Aorta (tissue), 5 donors: ENCODE measurements at regions not wholly inside any gene's neighbourhood (a gene's known extent, or its start where the extent isn't known, plus 50 kb on each side); places are given as distances from the start of the nearest gene placed in this dataset.

Experiments
- ATAC-seq: fragments of 200-7000 bp; cut with Tn5 transposase; one replicate; pipeline ENCODE4 v1.9.1; 2022; ENCODE audit warnings: moderate library complexity; ENCODE audit not compliant: low FRiP score
- DNase-seq, 2 donors: peaks; one replicate each; pipeline ENCODE4 v3.0.0-alpha.2; 2020
- H3K27ac ChIP-seq, 2 donors: one replicate each; pipeline ENCODE4 v1.5.1; 2013; ENCODE audit warnings: low read length in 2 of 2, mild to moderate bottlenecking in 2 of 2, moderate library complexity in 2 of 2, control low read depth in 1 of 2, inconsistent platforms in 1 of 2, low read depth in 1 of 2
- H3K27me3 ChIP-seq, 2 donors: one replicate each; pipeline ENCODE4 v1.6.1; 2013; ENCODE audit warnings: control low read depth in 1 of 2, low read length in 1 of 2, mild to moderate bottlenecking in 1 of 2, moderate library complexity in 1 of 2; ENCODE audit not compliant: insufficient read depth in 2 of 2, control insufficient read depth in 1 of 2
- H3K36me3 ChIP-seq, 2 donors: one replicate each; pipeline ENCODE4 v1.6.1; 2013; ENCODE audit warnings: control low read depth in 1 of 2, low read length in 1 of 2, mild to moderate bottlenecking in 1 of 2; ENCODE audit not compliant: insufficient read depth in 2 of 2, control insufficient read depth in 1 of 2
- H3K4me1 ChIP-seq, 2 donors: one replicate each; pipeline ENCODE4 v1.6.1; 2013; ENCODE audit warnings: low read length in 2 of 2, control low read depth in 1 of 2, mild to moderate bottlenecking in 1 of 2, moderate library complexity in 1 of 2; ENCODE audit not compliant: insufficient read depth in 2 of 2, control insufficient read depth in 1 of 2
- H3K4me3 ChIP-seq, 2 donors: one replicate each; pipeline ENCODE4 v1.5.1; 2013; ENCODE audit warnings: low read length in 2 of 2, control low read depth in 1 of 2, mild to moderate bottlenecking in 1 of 2
- H3K9me3 ChIP-seq: one replicate; pipeline ENCODE4 v1.6.1; 2013; ENCODE audit warnings: mild to moderate bottlenecking, low read length; ENCODE audit not compliant: control insufficient read depth
- WGBS, 2 donors: extraction: QIAGEN DNeasy Blood & Tissue Kit; methylation state at CpG; one replicate each; pipeline ENCODE4 v1.1.7; 2013; 5-methylcytosine and 5-hydroxymethylcytosine counted together
- intact Hi-C, 2 donors: fragments of 100-400 bp; cut with DNase I; formaldehyde crosslinking; loops; one replicate each; pipeline versions ENCODE4 v1.14.2 to v1.15.0; 2022
- donor health status: healthy with polysubstance abuse.
- donor health status: Bipolar disorder and iron deficiency.
- donor health status: DM: no; HTN: no; CAD: no.
- donor health status: DM: no; HTN: no; CAD: no.
- donor health status: DM: yes; HTN: yes; CAD: no.

- Histone ChIP-seq H3K4me1 (no peaks in the 10 kb centered on the region), H3K27me3 (no peaks in the 10 kb centered on the region), H3K4me3 (no peak overlapping the region), H3K27ac (no peak overlapping the region), H3K36me3 (no peaks in the 10 kb centered on the region), H3K9me3 (no peaks in the 10 kb centered on the region)
- peak; percentile 82 to 92 for DNase-seq
- intact Hi-C loops: loop anchor here (2.0 to 10.0 kb wide), 7 partner anchors 536 to 1528 kb away; no protein-coding TSS in a partner anchor
- 42 to 45% methylated on average over 35 of the region's 35 CpGs for WGBS, 2 donors
- peak; percentile 87 for ATAC-seq
Measured at GRCh38 chr10:3239066-3239919, 66.7 kb upstream of the PITRM1 start.

- no peaks in the 10 kb centered on the region for H3K27me3 ChIP-seq
- 25 to 28% methylated on average over 25 to 26 of the region's 26 CpGs for WGBS, 2 donors
- no peaks in the 10 kb centered on the region for H3K9me3 ChIP-seq
- intact Hi-C loops: loop anchor here (2.0 to 10.0 kb wide), 7 partner anchors 537 to 1529 kb away; no protein-coding TSS in a partner anchor
- DNase-seq (no peak), ATAC-seq (no peak)
- no peak overlapping the region for H3K4me3 ChIP-seq
- no peak overlapping the region for H3K27ac ChIP-seq
- no peaks in the 10 kb centered on the region for H3K4me1 ChIP-seq
- no peaks in the 10 kb centered on the region for H3K36me3 ChIP-seq
Measured at GRCh38 chr10:3238115-3238871, 65.7 kb upstream of the PITRM1 start.

GRCh38 chr10:3237530-3237929 is 64.9 kb upstream of the PITRM1 start:
- H3K9me3 ChIP-seq: no peaks in the 10 kb centered on the region
- ATAC-seq: no peak
- 94% methylated on average over 13 of the region's 13 CpGs for WGBS, 2 donors
- DNase-seq: peak in 1 of 2 donors; percentile 72
- no peaks in the 10 kb centered on the region for H3K27me3 ChIP-seq
- no peaks in the 10 kb centered on the region for H3K36me3 ChIP-seq
- intact Hi-C loops: loop anchor here (5.0 to 10.0 kb wide), 5 partner anchors 827 to 1530 kb away; no protein-coding TSS in a partner anchor
- no peak overlapping the region for H3K4me3 ChIP-seq
- no peaks in the 10 kb centered on the region for H3K4me1 ChIP-seq
- H3K27ac ChIP-seq: no peak overlapping the region

- Histone ChIP-seq H3K9me3 (no peaks in the 10 kb centered on the region), H3K27me3 (no peaks in the 10 kb centered on the region), H3K4me3 (no peak overlapping the region), H3K36me3 (no peaks in the 10 kb centered on the region), H3K4me1 (no peaks in the 10 kb centered on the region), H3K27ac (no peak overlapping the region)
- no peak for ATAC-seq
- 93 to 95% methylated on average over 15 of the region's 15 CpGs for whole genome bisulfite sequencing, 2 donors
- intact Hi-C loops: loop anchor here (5.0 to 10.0 kb wide), 5 partner anchors 828 to 1530 kb away; no protein-coding TSS in a partner anchor
- DNase-seq: peak in 1 of 2 donors; percentile 68
Measured at GRCh38 chr10:3236644-3237404, 64.2 kb upstream of the PITRM1 start.

- ATAC-seq (no peak), DNase-seq (peak in 1 of 2 donors; percentile 63)
- Histone ChIP-seq H3K4me1 (no peaks in the 10 kb centered on the region), H3K36me3 (no peaks in the 10 kb centered on the region), H3K9me3 (no peaks in the 10 kb centered on the region), H3K4me3 (no peak overlapping the region), H3K27ac (no peak overlapping the region), H3K27me3 (no peaks in the 10 kb centered on the region)
- WGBS, 2 donors: 96 to 97% methylated on average over 15 of the region's 15 CpGs
- intact Hi-C loops: loop anchor here (5.0 to 10.0 kb wide), 5 partner anchors 829 to 1531 kb away; no protein-coding TSS in a partner anchor
Measured at GRCh38 chr10:3235996-3236510, 63.5 kb upstream of the PITRM1 start.

- DNase-seq: no peak
- H3K27me3 ChIP-seq: no peaks in the 10 kb centered on the region
- no peaks in the 10 kb centered on the region for H3K4me1 ChIP-seq
- no peaks in the 10 kb centered on the region for H3K9me3 ChIP-seq
- intact Hi-C loops: loop anchor here (5.0 to 10.0 kb wide), 5 partner anchors 829 to 1532 kb away; no protein-coding TSS in a partner anchor
- 92 to 93% methylated on average over 10 of the region's 10 CpGs for WGBS, 2 donors
- H3K27ac ChIP-seq: no peak overlapping the region
- no peak overlapping the region for H3K4me3 ChIP-seq
- ATAC-seq: no peak
- H3K36me3 ChIP-seq: no peaks in the 10 kb centered on the region
Measured at GRCh38 chr10:3235395-3235794, 62.8 kb upstream of the PITRM1 start.

GRCh38 chr10:3233486-3233990 is 61.0 kb upstream of the PITRM1 start:
- DNase-seq: no peak
- Histone ChIP-seq H3K4me3 (no peak overlapping the region), H3K27me3 (no peaks in the 10 kb centered on the region), H3K9me3 (no peaks in the 10 kb centered on the region), H3K36me3 (no peaks in the 10 kb centered on the region), H3K27ac (no peak overlapping the region), H3K4me1 (no peaks in the 10 kb centered on the region)
- intact Hi-C loops: loop anchor here (2.0 to 10.0 kb wide), 8 partner anchors 36 to 1534 kb away; no protein-coding TSS in a partner anchor
- 87 to 96% methylated on average over 5 of the region's 5 CpGs for WGBS, 2 donors
- no peak for ATAC-seq
